Transverse colon (tissue), 4 donors: ENCODE measurements at regions not wholly inside any gene's neighbourhood (a gene's known extent, or its start where the extent isn't known, plus 50 kb on each side); places are given as distances from the start of the nearest gene placed in this dataset.

Experiments used
- CTCF ChIP-seq, 5 experiments: fragments of 200-600 bp in 3 of 5; fragments of 450-650 bp in 2 of 5; sonication (generic) in 3 of 5; IDR thresholded peaks; 1 replicate in 2 of 5; 2 replicates in 3 of 5; pipeline ENCODE4 v1.5.1; 2016 to 2017; ENCODE audit warnings: antibody characterized with exemption in 5 of 5, inconsistent platforms in 3 of 5, mild to moderate bottlenecking in 2 of 5, moderate library complexity in 1 of 5
- POLR2A ChIP-seq: fragments of 450-650 bp; IDR thresholded peaks from one replicate; pipeline ENCODE4 v1.6.1; 2016; ENCODE audit warnings: antibody characterized with exemption, mild to moderate bottlenecking, moderate library complexity
- POLR2AphosphoS5 ChIP-seq, 3 donors: sonication (generic); formaldehyde crosslinking; IDR thresholded peaks; one replicate each; pipeline ENCODE4 v1.6.1; 2016; ENCODE audit warnings: antibody characterized with exemption in 3 of 3

DNA sequence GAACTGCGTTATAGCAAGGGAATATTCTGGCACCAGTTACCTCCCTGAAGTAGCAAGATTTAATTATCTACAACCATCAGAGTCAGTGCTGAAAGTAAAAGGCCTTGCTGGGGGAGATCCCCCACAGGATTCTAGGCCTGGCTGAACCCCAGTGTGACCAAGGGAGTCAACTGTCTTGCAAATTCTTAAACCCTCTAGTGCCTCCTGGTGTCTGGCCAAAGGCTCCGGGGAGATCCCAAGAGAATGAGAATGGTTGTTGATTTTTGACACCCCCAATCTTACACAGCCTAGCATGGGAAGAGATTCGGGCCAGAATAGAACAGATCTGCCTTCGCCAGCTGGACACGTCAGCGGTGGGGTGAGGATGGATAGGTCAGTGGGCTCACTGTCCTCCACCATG, 179.4 kb downstream of the ERMARD start:
- TF ChIP-seq CTCF (IDR thresholded peaks at IDR 0.05) (no peak), POLR2A (no peak), POLR2AphosphoS5 (IDR thresholded peaks at IDR 0.05) (no peak)
